HG02678 (cell line): ENCODE measurements at regions not wholly inside any gene's neighbourhood (a gene's known extent, or its start where the extent isn't known, plus 50 kb on each side); places are given as distances from the start of the nearest gene placed in this dataset.
"Not testable (repeated sequence)": the region's sequence is repeated elsewhere in the genome, so short reads cannot be mapped to it uniquely, and the experiment has no call there.

Experiments
- ATAC-seq: cut with Tn5 transposase; IDR thresholded peaks from one replicate; pipeline ENCODE4 v1.9.1; 2021; ENCODE audit warnings: mild to moderate bottlenecking, moderate library complexity; ENCODE audit not compliant: unreplicated experiment

DNA sequence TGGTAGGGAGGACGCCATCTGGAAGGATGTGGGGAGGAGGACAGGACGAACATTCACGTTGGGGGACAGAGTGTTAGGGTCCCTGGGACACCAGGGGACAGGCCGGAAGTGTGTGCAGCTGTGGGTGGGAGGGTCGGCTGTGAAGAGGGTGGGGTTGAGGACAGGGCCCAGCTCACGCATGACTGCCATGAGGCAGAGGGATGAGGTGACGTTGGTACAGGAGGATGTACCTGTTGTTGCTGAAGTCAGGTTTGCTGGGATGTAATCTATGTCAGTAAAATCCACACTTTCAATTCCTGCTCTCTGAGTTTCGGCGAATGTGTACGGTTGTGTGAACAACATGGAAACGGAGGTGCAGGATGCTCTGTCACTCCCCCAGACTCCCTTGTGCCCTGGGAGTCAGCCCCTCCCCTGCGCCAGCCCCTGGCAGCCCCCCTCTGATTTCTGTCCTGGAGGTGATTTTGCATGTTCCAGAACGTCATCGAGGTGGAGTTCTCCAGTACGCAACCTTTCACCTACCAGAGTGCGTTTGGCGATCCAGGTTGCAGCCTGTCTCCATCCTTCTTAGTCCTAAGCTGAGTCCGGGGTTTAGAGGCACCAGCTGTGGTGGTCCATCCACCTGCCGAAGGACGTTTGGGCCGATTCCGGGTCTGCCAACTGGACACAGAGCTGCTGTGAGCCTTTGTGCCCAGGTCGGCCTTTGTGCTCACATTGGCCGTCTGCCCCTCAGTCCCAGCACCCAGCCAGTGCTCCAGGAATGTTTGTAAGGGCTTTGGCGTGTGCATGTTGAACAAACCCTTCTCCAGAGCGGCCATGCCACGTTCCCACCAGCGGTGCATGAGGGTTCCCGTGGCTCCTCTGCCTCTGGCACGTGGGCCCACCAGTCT lies 203.2 kb downstream of the NPIPB11 start:
- not testable (repeated sequence) for ATAC-seq

DNA sequence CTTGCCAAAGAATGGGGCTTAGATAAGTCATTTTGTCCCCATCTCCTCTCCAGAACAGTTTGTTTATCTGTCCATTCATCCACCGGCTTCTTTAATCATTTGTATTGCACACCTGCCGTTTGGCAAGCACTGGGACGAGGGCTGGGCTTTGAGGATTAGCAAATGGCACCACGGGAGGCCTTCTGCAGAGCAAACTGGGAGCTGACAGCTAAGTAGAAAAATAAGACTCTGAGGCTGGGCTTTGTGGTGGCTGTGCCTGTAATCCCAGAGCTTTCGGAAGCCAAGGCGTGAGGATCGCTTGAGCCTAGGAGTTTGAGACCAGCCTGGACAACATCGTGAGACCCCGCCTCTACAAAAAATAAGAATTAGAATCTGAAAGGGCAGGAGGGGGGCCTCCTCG lies 203.9 kb downstream of the NPIPB11 start:
- ATAC-seq: not testable (repeated sequence)

DNA sequence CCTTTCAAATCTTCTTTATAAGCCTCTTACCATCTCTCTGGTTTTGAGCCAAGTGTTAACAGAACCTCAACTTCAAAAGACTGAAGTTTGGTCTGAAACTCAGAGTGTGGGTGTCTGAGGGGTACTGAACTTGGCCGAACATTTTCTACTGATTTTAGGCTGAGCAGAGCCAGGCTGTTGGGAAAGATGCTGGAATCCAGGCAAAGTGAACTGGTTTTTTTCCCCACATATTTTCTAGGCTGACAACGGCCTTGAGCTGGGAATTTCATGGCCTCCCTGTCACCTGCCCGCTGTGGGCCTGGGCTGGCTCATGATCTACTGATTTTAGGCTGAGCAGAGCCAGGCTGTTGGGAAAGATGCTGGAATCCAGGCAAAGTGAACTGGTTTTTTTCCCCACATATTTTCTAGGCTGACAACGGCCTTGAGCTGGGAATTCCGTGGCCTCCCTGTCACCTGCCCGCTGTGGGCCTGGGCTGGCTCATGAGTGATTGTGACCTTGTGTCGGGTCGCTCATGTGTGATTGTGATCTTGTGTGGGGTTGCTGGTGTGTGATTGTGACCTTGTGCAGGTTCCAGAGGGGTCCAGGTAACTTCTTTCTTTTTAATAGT lies 204.4 kb downstream of the NPIPB11 start:
- ATAC-seq: not testable (repeated sequence)

DNA sequence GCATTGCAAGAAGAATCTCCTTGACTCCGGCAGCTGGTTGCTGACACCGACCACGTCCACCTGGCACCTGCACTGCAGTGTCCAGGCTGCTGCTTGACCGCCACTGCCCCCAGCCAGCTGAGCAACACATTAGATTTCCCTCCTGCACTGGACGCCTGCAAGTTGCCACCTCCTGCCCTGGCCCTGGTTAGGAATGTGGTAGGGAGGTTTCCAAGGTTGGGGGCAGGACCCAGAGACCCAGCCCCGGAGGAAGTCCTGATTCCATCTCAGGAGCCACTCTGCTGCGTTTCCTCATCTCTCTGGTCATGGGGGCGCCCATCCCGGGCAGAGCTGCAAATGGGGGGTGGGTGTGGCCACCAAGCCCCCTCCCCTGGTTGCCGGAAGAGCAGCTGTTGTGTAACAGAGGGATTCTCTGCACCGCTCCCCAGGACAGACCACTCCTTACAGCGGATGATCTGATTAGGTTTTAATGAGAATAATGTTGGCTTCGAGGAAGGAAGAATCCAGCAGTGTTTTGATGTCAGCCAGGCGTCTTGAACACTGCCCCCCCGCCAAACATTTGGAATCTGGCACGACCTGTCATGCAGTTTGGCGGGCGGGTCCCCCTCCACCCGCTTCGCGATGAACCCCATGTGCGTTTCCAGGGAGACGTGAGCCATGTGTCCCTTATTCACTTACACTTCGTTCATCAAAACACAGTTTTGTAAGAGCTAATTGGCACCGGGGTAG lies 205.1 kb downstream of the NPIPB11 start:
- not testable (repeated sequence) for ATAC-seq

DNA sequence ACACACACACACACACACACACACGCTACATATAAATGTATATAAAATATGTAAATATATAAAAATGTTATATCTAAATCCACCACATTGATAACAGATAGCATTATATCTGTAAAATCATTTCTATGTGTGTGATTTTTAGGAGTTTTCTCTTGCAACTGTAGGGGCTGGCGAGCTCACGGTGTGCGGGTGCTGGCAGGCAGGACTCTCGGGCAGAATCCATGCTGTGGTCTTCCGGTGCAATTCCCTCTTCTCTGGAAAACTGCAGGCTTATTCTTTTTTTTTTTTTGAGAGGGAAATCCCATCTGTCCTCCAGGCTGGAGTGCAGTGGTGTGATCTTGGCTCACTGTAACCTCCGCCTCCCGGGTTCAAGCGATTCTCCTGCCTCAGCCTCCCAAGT lies 205.8 kb downstream of the NPIPB11 start:
- ATAC-seq: not testable (repeated sequence)

DNA sequence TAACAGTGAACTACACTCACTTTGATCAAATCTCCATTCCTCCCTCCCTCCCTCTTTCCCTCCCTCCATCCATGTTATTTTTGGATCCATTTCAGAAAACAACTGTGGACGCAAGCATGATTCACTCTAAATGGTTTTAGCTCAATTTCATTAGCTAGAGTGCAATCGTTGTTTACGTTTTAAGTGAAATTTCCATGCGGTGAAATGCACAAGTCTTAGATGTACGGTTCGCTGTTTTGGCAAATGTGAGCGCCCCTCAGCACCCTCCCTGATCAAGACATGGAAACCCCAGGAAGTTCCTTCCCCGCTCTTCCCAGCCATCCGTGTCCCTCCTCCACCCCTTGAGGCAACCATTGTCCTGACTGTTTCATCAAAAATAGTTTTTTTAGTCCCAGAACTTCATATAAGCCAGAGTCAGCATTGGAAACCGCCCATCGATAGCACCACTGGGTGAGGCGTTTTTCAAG lies 206.3 kb downstream of the NPIPB11 start:
- ATAC-seq: not testable (repeated sequence)

DNA sequence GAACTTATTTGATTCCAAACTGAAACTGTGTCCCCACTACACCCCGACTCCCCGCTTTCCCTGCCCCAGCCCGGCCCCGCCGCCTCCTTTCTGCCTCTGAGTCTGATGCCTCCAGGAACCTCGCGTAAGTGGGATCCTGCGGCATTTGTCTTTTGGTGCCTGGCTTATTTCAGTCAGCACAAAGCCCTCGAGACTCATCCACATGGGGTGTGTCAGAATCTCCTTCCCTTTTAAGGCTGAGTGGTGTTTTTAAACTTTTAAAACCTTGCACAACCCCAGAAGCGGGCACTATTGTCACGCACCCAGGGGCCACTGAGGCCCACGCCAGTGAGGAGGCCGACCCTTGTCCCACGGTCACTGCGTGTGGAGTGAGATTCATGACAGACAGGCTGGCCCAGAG lies 206.9 kb downstream of the NPIPB11 start:
- not testable (repeated sequence) for ATAC-seq

DNA sequence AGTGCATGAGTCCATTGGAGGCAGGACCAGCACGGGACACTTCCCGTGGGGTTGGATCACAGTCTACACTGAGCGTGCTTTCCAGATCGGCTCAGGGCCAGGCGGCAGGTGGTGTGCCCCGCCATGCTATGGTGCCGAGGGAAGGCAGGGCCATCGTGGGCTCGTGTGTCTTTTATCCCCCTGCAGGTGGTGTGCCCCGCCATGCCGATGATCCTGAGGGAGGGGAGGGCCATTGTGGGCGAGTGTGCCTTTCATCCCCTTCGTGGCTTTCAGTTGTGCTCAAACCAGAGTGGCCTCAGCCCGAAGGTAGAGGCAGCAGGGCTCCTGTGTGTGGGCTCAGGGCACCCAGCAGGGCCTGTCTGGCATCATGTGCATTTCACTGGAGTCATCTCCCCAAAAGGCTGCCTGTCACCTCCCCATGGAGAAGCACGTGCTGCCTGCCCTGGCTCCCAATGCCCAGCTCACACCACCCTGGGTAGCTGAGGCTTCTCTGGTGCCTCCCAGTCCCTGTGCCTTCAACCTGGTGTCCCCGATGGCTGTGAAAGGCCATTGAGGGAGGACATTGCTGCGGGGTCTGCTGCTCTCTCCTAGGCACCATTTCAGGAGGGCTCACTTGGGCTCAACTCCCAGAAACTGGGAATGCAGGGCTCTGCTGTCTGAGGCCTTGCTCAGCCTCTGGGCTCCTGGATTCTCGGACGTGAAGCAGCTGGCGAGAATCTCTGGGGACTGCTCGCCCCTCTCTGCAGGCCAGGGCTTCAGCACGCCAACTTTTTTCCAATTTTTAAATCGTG lies 207.6 kb downstream of the NPIPB11 start:
- no peak for ATAC-seq

DNA sequence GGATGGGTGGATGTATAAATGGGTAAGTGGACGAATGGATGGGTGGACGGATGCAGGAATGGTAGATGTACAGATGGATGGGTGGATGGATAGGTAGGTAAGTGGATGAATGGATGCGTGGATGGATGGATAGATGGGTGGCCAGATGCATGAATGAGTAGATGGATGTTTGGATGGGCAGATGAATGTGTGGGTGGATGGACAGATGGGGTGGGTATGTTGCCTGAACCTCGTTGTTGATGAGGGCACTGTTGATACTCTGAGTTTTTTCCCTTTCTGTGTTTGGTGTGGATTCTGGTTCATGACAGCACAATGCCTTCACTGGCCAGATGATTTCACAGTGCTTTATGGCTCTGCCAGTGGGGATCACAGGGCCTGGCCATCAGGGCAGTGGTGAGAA lies 208.3 kb downstream of the NPIPB11 start:
- ATAC-seq: no peak

DNA sequence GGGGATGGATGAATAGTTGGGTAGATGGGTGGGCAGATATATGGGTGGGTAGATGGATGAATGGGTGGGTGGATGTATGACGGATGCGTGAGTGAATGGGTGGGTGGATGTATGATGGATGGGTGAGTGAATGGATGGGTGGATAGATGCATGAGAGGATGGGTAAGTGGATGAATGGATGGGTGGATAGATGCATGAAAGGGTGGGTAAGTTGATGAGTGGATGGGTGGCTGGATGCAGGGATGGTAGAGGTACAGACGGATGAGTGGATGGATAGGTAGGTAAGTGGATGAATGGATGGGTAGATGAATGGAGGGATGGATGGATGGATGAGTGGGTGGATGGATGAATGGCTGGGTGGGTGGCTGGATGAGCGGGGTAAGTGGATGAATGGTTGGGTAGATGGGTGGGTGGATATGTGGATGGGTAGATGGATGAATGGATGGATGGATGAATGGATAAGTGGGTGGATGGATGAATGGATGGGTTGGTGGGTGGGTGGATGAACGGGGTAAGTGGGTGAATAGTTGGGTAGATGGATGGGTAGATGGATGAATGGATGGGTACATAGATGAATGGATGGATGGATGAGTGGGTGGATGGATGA lies 208.9 kb downstream of the NPIPB11 start:
- not testable (repeated sequence) for ATAC-seq

DNA sequence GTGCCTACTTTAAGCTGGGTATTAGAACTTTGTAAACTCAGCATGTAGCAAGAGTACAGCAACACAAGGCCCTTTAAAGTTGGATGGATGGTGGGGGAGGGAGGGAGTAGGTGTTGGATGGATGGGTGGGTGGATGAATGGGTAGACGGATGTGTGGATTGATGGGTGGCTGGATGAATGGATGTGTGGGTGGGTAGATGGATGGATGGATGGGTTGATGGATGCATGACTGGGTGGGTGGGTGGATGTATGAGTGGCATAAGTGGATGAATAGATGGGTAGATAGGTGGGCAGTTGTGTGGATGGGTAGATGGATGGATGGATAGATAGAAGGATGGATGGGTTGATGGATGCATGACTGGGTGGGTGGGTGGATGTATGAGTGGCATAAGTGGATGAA lies 209.8 kb downstream of the NPIPB11 start:
- not testable (repeated sequence) for ATAC-seq

DNA sequence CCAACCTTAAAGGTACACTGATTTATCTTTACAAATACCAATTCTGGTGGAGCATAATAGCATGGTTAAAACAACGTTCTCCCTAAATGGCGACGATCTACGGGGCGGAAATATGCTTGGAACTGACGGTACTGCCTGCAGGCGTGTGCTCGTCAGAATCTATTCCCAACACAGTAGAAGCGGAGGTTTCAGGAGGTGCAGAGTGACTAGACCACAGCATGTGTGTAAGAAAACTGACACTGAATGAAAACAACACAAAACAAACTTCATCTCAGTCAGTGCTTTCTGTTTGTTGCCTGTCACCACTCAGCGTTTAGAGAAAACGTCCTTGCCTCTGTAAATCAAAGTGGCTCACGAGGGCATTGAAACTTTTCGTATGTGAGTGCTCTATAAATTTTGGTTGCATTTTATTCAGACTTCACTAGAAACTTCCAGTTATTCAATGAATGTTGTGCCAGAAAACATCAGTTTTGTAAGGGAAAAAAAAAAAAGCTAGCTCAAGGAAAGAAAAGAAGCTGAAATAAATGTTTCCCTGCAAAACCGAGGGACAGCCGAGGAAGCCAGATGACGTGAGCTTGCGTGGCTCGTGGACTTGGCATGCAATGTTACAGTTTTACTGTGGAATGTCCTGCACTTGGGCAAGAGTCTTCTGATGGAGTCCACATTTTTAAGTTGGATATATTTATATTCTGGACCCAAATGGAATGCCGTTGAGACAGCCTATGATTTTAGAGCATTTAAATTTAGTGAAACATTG lies 210.4 kb downstream of the LAT start:
- ATAC-seq: not testable (repeated sequence)

DNA sequence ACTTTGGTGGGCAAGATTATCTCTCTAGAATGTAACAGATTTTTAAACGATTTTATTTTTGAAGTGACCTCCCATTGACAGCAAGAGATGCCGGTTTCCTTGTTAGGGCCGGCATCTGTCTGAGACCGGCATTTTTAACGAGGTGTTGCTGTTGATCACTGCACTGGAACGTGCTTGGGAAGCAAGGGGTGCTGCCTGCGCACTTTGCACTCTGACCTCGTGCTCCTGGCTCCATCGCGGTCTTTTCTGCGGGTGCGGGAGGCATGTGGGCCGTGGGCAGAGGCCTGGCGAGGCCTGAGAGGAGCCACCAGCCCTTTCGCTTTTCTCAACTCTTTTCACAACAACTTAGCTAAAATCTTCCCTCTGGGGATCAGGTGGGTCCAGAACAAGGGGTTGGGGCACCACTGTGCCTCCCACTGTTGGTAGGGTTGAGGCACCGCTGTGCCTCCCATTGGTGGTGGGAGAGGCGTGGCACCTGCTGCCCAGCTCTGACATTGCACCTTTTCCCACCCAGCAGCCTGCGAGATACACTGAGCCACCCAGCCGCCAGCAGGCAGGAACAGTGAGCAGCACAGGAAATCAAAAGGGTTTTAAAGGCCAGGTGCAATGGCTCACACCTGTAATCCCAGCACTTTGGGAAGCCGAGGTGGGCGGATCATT lies 209.5 kb downstream of the LAT start:
- ATAC-seq: not testable (repeated sequence)

DNA sequence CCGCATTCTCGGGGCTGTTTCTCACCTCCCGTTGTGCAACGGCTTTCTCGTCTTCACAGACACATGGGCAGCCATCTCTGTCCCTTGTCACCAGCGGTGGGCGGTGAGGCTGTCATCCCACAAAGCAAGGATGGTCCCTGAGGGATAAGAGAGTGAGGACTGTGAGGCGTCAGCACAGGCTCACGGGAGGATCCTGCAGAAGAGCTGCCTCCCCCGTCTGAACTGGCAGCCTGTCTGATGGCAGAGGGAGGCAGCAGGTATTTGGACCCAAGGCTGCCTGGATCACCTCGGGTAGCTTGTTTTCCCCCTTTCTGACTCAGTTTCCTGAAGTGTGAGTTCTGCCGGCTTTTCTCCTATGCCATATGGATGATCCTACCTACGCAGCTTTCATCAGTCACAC lies 208.8 kb downstream of the LAT start:
- not testable (repeated sequence) for ATAC-seq

DNA sequence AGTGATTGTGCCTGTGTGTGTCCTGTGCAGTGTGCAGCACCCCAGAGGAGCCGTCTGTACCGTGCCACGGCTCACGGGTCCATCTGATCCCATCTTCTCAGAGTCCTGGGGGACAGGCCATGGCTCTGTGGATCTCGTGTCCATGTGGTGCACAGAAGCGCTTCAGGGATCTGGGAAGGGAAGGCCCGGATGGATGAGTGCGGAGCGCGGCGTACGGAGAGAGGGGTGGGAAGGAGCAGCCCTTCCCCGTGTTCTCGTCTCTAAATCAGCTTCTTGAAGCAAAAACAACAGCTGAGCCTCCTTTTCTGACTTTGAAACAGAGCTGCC lies 208.4 kb downstream of the LAT start:
- ATAC-seq: not testable (repeated sequence)

DNA sequence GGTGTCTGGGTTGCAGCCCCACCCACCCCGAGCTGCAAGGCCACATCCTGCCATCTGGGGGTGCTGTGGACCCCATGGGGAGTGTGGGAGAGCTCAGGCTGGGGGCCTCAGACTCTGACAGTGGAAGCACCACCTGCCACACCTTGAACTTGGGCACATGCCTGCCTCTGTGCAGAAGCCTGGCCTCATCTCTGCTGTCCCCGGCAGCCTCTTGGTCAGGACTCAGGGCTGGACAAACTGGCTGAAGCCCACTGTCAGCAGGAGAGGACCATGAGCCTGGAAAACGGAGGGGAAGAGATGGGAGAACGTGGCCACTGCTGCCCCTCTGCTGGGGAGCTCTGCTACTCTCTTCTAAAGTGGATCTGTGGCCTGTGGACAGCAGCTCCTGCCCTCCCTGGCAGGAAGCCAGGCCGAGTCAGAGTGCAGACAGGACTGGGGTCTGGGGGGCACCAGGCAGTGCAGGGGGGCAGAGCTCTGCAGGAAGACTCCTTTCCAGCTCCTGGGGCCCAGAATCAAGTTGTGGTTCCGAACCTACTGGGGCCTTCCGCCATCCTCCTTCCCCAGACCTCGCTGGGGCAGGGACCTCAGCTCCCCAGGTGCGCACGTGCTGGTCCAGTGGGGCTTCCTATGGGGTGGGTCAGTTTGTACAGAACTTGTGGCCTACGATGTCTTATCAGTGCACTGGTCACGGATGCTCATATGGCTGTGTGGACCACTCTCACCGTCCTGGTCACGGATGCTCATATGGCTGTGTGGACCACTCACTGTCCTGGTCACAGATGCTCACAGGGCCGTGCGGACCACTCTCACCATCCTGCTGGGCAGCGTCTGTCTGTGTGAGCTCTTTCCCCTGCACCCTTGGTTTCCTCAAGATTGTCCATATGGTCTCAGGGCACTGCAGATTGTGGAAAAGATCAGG lies 207.7 kb downstream of the LAT start:
- no peak for ATAC-seq

DNA sequence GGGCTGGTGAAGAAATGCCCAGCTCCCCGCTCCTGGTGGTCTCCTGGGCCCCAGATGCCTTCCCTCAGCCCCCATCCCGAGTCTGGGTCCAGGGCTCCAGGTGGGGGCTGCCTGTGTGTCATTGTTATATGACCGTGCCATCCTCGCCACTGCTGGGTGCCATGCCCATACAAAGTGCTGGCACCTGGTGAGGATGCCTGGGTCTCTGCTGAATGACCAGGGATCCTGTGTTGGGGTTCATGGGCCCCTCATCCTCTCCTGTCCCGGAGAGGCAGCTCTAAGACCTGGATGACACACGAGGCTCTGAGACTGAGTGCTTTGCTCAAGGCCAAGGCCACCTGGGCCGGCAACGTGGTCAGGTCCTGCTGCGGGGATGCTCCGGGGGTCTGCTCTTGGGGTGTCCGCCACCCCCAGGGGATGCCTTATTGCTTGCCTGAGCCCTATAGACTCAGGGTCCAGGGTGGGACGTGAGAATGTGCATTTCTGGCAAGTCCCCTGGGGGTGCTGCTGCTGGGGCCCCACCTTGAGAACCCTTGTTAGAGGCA lies 206.9 kb downstream of the LAT start:
- ATAC-seq: not testable (repeated sequence)
